Subcutaneous abdominal adipose tissue (tissue), 5 donors: ENCODE measurements at regions not wholly inside any gene's neighbourhood (a gene's known extent, or its start where the extent isn't known, plus 50 kb on each side); places are given as distances from the start of the nearest gene placed in this dataset.
"Not testable (repeated sequence)": the region's sequence is repeated elsewhere in the genome, so short reads cannot be mapped to it uniquely, and the experiment has no call there.

Experiments used
- H3K27ac ChIP-seq: one replicate; pipeline ENCODE4 v1.7.0; 2013; ENCODE audit warnings: low read depth, mild to moderate bottlenecking, inconsistent platforms, low read length, moderate library complexity
- H3K27me3 ChIP-seq, 5 donors: one replicate each; pipeline ENCODE4 v1.7.0; 2013; ENCODE audit warnings: low read length in 5 of 5, inconsistent platforms in 1 of 5; ENCODE audit not compliant: control insufficient read depth in 5 of 5, insufficient read depth in 4 of 5
- H3K36me3 ChIP-seq, 5 donors: one replicate each; pipeline ENCODE4 v1.7.0; 2013; ENCODE audit warnings: low read length in 5 of 5; ENCODE audit not compliant: control insufficient read depth in 5 of 5, insufficient read depth in 5 of 5
- H3K4me1 ChIP-seq, 5 donors: one replicate each; pipeline ENCODE4 v1.7.0; 2013; ENCODE audit warnings: low read length in 5 of 5, mild to moderate bottlenecking in 3 of 5, moderate library complexity in 1 of 5; ENCODE audit not compliant: control insufficient read depth in 5 of 5, insufficient read depth in 5 of 5
- H3K4me3 ChIP-seq, 5 donors: one replicate each; pipeline ENCODE4 v1.7.0; 2013; ENCODE audit warnings: low read length in 5 of 5, low read depth in 1 of 5
- H3K9ac ChIP-seq, 5 donors: one replicate each; pipeline ENCODE4 v1.7.0; 2013; ENCODE audit warnings: low read length in 5 of 5, mild to moderate bottlenecking in 4 of 5, moderate library complexity in 3 of 5
- H3K9me3 ChIP-seq, 5 donors: one replicate each; pipeline ENCODE4 v1.7.0; 2013; ENCODE audit warnings: low read length in 5 of 5; ENCODE audit not compliant: control insufficient read depth in 5 of 5
- donor health status: healthy.
- donor health status: healthy.
- donor health status: healthy.
- donor health status: healthy.
- donor health status: healthy.

DNA sequence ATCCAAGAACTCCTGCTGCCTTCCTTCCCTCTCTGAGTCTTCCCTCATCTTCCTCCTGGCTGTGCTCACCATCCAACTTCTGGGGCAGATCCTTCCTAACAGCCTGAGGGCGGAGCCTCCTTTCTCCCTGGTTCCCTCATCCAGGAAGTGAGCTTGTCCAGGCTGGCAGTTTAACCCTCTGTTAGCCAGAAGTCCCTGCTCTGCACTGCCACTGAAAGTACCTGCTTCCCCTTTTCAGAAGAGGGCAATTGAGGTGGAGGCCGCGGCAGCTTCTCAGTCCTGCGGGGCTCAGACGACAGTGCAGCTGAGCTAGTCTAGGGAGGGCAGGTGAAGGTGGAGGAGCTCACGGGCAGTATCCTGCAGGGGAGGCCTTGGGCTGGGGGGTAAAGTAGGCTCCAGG lies 149.1 kb downstream of the FCRL5 start:
- no peaks in the 10 kb centered on the region for H3K4me1 ChIP-seq
- H3K4me3 ChIP-seq: no peak overlapping the region
- no peaks in the 10 kb centered on the region for H3K9me3 ChIP-seq
- no peak overlapping the region for H3K27ac ChIP-seq
- H3K27me3 ChIP-seq: peaks cover 0 to 8% (median 6%) of the 10 kb centered on the region in 5 donors
- no peak overlapping the region for H3K9ac ChIP-seq
- H3K36me3 ChIP-seq: no peaks in the 10 kb centered on the region

DNA sequence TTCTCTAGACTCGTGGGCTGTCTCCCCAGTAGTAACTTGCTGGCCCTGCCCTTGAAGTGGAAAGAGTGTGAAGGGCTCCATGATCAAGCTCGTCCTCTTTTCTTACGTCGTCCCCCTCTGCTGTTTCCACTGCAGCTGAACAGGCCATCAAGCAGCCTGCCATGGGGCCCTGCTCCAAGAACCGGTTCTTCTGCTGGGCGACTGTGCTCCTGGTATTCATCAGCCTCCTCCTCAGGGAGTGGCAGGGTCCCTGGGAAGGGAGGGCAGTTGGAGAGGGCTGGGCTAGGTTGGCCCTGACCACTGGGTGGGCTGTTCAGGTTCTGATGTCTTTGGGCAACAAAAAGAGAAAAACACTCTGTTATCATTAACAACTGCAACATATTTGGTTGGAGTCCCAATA lies 151.5 kb downstream of the FCRL5 start:
- H3K4me3 ChIP-seq: no peak overlapping the region
- peaks cover 0 to 8% (median 6%) of the 10 kb centered on the region in 5 donors for H3K27me3 ChIP-seq
- H3K27ac ChIP-seq: no peak overlapping the region
- H3K36me3 ChIP-seq: no peaks in the 10 kb centered on the region
- no peaks in the 10 kb centered on the region for H3K4me1 ChIP-seq
- H3K9me3 ChIP-seq: no peaks in the 10 kb centered on the region
- H3K9ac ChIP-seq: no peak overlapping the region

DNA sequence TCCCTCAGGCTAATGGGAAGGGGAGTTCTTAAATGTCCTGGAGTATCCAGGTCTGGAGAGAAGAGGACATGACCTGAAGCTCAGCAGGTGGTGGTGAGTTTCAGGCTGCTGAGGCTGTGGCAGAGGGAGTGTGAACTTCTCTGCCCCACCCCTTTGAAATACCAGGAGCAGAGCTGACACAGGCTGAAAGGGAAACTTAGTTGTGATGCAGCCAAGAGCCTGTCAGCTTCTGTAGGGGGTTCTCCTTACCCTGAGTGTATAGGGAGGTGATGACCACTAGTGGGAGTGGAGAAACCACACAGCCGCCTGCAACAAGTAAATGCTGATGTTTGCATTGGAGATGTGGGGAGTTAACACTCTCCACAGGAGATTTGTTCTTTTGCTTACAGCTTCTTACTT lies 152.3 kb downstream of the FCRL5 start:
- Histone ChIP-seq H3K9ac (no peak overlapping the region), H3K4me3 (no peak overlapping the region), H3K4me1 (no peaks in the 10 kb centered on the region), H3K27ac (no peak overlapping the region), H3K9me3 (no peaks in the 10 kb centered on the region), H3K27me3 (peaks cover 0 to 8% (median 6%) of the 10 kb centered on the region in 5 donors), H3K36me3 (no peaks in the 10 kb centered on the region)

DNA sequence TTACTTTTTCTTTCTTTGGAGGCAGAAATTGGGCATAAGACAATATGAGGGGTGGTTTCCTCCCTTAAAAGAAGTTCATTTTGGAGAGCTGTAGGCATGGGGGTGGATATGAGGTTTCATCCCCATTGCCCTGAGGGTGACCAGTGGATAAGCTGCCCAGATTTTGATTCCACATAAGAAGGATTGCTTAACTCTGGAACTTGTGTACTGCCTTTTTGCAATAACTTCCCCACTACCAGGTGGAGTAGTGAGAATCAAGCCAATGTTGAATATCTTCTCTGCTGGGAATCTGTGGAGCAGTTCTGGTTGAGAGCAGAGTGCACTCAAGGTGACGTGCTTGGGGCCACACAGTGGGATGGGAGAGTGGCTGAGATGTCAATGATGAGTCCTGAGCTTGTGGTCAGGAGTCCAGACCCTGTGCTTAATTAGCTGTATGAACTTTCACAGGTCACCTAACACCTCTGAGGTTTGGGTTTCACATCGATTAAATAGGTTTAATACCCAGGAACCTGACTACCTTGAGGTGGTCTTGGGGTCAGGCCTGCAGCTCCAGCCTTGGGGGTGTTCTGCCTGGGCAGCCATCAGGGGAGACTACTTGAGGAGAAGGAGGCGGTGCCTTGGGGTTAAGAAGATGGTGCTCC lies 152.9 kb downstream of the FCRL5 start:
- Histone ChIP-seq H3K36me3 (no peaks in the 10 kb centered on the region), H3K4me3 (no peak overlapping the region), H3K27me3 (peaks cover 0 to 8% (median 7%) of the 10 kb centered on the region in 5 donors), H3K4me1 (no peaks in the 10 kb centered on the region), H3K27ac (no peak overlapping the region), H3K9ac (no peak overlapping the region), H3K9me3 (no peaks in the 10 kb centered on the region)

DNA sequence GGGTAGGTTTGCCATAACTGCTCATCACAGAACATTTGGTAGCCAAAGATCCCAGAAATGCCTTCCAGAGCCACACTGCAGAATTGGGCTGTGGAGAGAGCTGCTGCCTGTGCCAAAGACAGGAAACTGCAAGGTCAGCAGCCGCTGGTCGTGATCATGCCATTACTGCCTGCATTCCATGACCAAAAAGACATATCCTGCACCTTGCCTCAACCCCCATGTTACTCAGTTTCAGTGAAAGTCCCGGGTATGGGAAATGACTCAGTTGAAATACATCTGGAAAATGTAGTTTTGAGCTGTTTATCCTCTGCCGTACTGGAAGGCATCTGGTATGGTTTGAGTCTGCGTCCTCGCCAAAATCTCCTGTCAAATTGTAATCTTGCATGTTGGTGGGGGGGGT lies 161.7 kb downstream of the FCRL5 start:
- Histone ChIP-seq H3K9me3 (no peaks in the 10 kb centered on the region), H3K4me1 (peaks cover 0 to 2% (median 0%) of the 10 kb centered on the region in 5 donors), H3K27me3 (peaks cover 3 to 12% (median 5%) of the 10 kb centered on the region in 5 donors), H3K36me3 (no peaks in the 10 kb centered on the region), H3K4me3 (no peak overlapping the region), H3K27ac (no peak overlapping the region), H3K9ac (no peak overlapping the region)

DNA sequence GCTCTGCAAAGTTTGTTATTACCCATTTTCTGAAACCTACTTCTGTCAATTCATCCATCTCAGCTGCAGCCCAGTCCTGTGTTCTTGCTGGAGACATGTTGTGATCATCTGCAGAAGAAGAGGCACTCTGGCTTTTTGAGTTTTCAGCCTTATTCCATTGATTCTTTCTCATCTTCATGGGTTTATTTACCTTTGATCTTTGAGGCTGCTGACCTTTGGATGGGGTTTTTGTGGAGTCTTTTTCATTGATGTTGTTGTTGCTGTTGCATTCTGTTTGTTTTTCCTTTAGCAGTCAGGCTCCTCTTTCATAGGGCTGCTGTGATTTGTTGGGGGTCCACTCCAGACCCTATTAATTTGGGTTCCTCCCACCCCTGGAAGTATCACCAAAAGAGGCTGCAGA lies 164.3 kb downstream of the FCRL5 start:
- H3K9me3 ChIP-seq: no peaks in the 10 kb centered on the region
- peaks cover 0 to 2% (median 0%) of the 10 kb centered on the region in 5 donors for H3K4me1 ChIP-seq
- no peak overlapping the region for H3K27ac ChIP-seq
- no peak overlapping the region for H3K9ac ChIP-seq
- no peak overlapping the region for H3K4me3 ChIP-seq
- peaks cover 3 to 9% (median 5%) of the 10 kb centered on the region in 5 donors for H3K27me3 ChIP-seq
- H3K36me3 ChIP-seq: no peaks in the 10 kb centered on the region

DNA sequence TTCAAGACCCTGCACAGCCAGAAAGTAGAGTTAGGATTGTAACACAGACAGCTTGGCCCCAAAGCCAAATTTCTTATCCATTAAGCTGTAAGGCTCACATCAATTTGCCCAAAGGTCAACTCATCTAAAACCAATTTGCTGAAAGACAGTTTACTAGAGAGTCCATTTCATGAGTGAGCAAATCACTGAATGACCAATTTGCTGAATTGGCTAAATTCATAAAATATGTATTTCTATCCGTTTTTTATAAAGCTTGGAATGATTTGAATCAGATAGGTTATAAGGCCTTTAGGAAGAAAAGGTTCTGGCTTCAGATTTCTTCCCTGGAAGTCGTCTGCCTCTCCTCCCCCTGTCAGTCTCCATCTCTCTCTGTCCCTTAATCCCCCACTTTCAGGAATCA lies 168.1 kb downstream of the FCRL5 start:
- H3K27ac ChIP-seq: no peak overlapping the region
- no peaks in the 10 kb centered on the region for H3K4me1 ChIP-seq
- H3K9me3 ChIP-seq: no peaks in the 10 kb centered on the region
- H3K27me3 ChIP-seq: peaks cover 0 to 8% (median 5%) of the 10 kb centered on the region in 5 donors
- no peak overlapping the region for H3K4me3 ChIP-seq
- no peaks in the 10 kb centered on the region for H3K36me3 ChIP-seq
- H3K9ac ChIP-seq: no peak overlapping the region

DNA sequence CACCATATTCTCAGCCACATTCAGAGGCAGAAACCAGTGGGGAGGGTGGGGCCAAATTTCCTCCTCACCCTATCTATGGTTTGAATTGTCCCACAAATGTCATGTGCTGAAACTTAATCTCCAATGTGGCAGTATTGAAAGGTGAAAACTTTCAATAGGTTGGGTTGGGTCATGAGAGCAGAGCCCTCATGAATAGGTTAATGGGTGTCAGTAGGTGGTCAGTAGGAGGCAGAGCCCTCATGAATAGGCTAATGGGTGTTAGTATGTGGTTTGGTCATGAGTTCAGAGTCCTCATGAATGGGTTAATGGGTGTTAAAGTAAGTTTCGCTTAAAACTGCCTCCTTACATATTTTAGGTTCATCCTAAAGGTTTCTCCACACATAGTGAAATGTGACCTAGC lies 170.0 kb downstream of the FCRL5 start:
- Histone ChIP-seq H3K36me3 (no peaks in the 10 kb centered on the region), H3K27me3 (peaks cover 0 to 8% (median 0%) of the 10 kb centered on the region in 5 donors), H3K4me3 (no peak overlapping the region), H3K9ac (no peak overlapping the region), H3K27ac (no peak overlapping the region), H3K9me3 (no peaks in the 10 kb centered on the region), H3K4me1 (no peaks in the 10 kb centered on the region)

DNA sequence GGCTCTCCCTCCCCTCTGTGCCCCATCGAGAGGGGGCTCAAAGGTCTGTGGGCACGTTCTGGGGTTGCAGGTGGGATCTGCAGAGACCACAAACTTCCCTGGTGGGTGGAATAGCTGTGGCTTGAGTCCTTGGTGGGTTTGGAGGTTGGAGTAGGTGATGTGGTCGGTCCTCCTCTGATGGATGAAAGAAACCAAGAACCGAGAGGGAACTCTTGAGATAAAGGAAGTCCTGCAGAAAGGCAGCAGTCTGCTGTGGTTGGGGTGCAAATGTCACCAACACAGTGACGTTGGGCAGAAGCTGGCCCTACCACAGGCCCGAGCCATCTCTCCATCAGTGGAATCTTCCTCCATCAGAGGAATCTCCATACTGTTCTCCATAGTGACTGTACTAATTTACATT lies 171.8 kb downstream of the FCRL5 start:
- no peaks in the 10 kb centered on the region for H3K4me1 ChIP-seq
- H3K27ac ChIP-seq: no peak overlapping the region
- H3K36me3 ChIP-seq: no peaks in the 10 kb centered on the region
- no peak overlapping the region for H3K9ac ChIP-seq
- H3K27me3 ChIP-seq: peaks cover 0 to 8% (median 0%) of the 10 kb centered on the region in 5 donors
- H3K9me3 ChIP-seq: no peaks in the 10 kb centered on the region
- no peak overlapping the region for H3K4me3 ChIP-seq

DNA sequence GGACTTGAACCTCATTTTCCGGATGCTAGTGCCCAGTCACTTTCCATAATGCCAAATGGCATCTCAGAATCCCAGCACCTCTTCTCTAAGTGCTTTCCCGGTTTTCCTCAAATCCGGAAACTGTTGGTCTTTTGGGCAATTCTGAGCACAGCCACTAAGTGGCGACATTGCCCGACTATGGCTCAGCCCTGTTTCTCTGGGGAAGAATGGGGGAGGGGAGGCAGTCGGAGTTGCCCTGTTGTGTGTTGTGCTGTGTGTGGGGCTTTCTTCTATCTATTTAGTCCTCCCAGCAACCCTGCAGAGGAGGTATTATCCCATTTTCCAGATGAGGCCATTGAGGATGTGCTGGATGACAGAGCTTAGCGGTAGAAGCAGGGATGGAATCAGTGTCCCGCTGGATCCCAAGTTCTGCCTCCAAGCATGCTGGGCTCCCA lies 175.0 kb downstream of the FCRL5 start:
- not testable (repeated sequence) for H3K9ac ChIP-seq, H3K27me3 ChIP-seq, H3K36me3 ChIP-seq, H3K9me3 ChIP-seq, H3K4me3 ChIP-seq, H3K4me1 ChIP-seq, H3K27ac ChIP-seq
